LHCN-M2 (cell line): ENCODE measurements at regions not wholly inside any gene's neighbourhood (a gene's known extent, or its start where the extent isn't known, plus 50 kb on each side); places are given as distances from the start of the nearest gene placed in this dataset.
"Not testable (repeated sequence)": the region's sequence is repeated elsewhere in the genome, so short reads cannot be mapped to it uniquely, and the experiment has no call there.

Experiments
- DNase-seq: peaks from one replicate; pipeline ENCODE4 v3.0.0-alpha.2; 2012; ENCODE audit warnings: low read depth

GRCh38 chr1:200317236-200317635 is 92.6 kb downstream of the ZNF281 start:
- peak; percentile 25 for DNase-seq

- no peak for DNase-seq
These were observed 93.6 kb downstream of the ZNF281 start for GRCh38 chr1:200316148-200316803.

- DNase-seq = no peak
These were observed 95.6 kb downstream of the ZNF281 start for GRCh38 chr1:200314085-200314750.

- DNase-seq = no peak
These were observed 98.6 kb downstream of the ZNF281 start for GRCh38 chr1:200311256-200311655.

- DNase-seq = no peak
These were observed 99.0 kb downstream of the ZNF281 start for GRCh38 chr1:200310824-200311223.

GRCh38 chr1:200307755-200308066 is 102.1 kb downstream of the ZNF281 start:
- DNase-seq = no peak

- DNase-seq = peak; percentile 19
These were observed 102.7 kb downstream of the ZNF281 start for GRCh38 chr1:200306944-200307754.

GRCh38 chr1:200305806-200306205 is 104.0 kb downstream of the ZNF281 start:
- DNase-seq = no peak

- no peak for DNase-seq
These were observed 105.7 kb downstream of the ZNF281 start for GRCh38 chr1:200304171-200304570.

GRCh38 chr1:200302921-200303290 is 106.9 kb downstream of the ZNF281 start:
- DNase-seq = no peak

GRCh38 chr1:200302192-200302920 is 107.5 kb downstream of the ZNF281 start:
- DNase-seq = no peak

- no peak for DNase-seq
These were observed 108.7 kb downstream of the ZNF281 start for GRCh38 chr1:200301152-200301551.

- DNase-seq = no peak
These were observed 110.3 kb downstream of the ZNF281 start for GRCh38 chr1:200299571-200299970.

GRCh38 chr1:200298242-200298641 is 111.6 kb downstream of the ZNF281 start:
- DNase-seq = no peak

GRCh38 chr1:200296091-200296661 is 113.7 kb downstream of the ZNF281 start:
- DNase-seq = no peak

GRCh38 chr1:200294241-200294640 is 115.6 kb downstream of the ZNF281 start:
- no peak for DNase-seq

GRCh38 chr1:200292699-200293098 is 117.1 kb downstream of the ZNF281 start:
- no peak for DNase-seq

GRCh38 chr1:200291106-200291505 is 118.7 kb downstream of the ZNF281 start:
- no peak for DNase-seq

- peak; percentile 12 for DNase-seq
These were observed 119.7 kb downstream of the ZNF281 start for GRCh38 chr1:200290010-200290685.

GRCh38 chr1:200288226-200288625 is 121.6 kb downstream of the ZNF281 start:
- no peak for DNase-seq

- DNase-seq = not testable (repeated sequence)
These were observed 125.6 kb downstream of the ZNF281 start for GRCh38 chr1:200284236-200284635.
